ENCODE measurements at regions not wholly inside any gene's neighbourhood (a gene's known extent, or its start where the extent isn't known, plus 50 kb on each side); places are given as distances from the start of the nearest gene placed in this dataset.

- TF ChIP-seq CTCF (IDR thresholded peaks at IDR 0.05) (no peak), POLR2A (IDR thresholded peaks at IDR 0.05) (no peak)
These were observed 67.4 kb upstream of the ADAMTS19 start for GRCh38 chr5:129392681-129393080.
